GM18511 (cell line): ENCODE measurements at regions not wholly inside any gene's neighbourhood (a gene's known extent, or its start where the extent isn't known, plus 50 kb on each side); places are given as distances from the start of the nearest gene placed in this dataset.
"Not testable (repeated sequence)": the region's sequence is repeated elsewhere in the genome, so short reads cannot be mapped to it uniquely, and the experiment has no call there.

Experiments
- ATAC-seq: cut with Tn5 transposase; IDR thresholded peaks from one replicate; pipeline ENCODE4 v1.9.1; 2021; ENCODE audit warnings: mild to moderate bottlenecking, moderate library complexity; ENCODE audit not compliant: unreplicated experiment

DNA sequence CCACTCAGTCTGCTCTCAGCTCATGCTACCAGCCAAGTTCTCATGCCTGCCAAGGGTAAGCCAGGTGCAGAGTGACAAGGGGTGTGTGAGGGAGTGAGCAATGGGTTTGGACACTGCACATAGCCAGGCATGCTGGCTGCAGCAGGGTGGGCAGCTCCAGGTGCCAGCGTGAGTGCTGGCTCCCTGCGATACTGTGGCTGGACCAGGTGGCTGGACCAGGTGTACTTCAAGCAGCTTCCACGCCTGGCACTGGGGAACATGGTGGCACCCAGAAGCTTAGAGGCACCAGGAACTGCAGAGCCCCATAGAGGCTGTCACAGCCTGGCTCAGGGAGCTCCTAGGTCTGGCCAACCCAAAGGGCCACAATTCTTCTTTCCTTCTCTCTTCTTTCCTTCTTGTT, 234.9 kb upstream of the GIMD1 start:
- no peak for ATAC-seq

DNA sequence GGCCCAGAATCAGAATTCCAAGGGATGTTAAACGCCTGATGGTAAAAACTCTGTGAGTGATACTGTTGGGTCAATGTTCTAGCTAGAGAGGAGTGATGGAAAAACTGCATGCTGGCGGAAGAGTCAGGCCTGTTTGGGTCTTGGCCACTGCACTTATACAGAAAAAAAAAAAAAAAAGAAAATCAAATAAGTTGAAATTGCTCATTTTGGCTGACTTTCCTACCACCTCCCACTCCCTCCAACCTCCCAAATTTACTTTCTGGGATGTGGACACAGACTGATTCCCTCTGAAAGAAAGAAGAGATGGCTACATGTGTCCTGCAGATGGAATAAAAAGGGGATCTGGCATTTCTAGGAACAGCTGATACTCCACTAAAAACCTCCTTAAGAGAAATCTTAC, 234.1 kb upstream of the GIMD1 start:
- ATAC-seq, result no peak

DNA sequence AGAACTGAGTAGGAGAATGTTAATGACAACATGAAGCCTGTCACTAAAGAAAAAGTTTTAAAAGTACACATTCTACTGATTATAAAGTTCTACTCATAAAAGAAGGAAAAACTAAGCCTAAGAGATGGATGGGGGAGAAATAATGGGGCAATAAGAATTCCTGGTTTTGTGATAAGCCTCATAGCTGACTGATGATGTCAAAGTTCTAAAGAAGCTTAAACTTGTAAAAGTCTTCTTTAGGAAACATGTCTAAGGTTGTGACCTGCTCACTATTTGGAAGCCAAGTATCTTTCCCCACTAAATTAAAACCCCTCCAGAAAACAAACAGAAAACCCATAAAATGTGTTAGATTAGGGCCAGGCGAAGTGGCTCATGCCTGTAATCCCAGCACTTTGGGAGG, 232.9 kb upstream of the GIMD1 start:
- no peak for ATAC-seq

DNA sequence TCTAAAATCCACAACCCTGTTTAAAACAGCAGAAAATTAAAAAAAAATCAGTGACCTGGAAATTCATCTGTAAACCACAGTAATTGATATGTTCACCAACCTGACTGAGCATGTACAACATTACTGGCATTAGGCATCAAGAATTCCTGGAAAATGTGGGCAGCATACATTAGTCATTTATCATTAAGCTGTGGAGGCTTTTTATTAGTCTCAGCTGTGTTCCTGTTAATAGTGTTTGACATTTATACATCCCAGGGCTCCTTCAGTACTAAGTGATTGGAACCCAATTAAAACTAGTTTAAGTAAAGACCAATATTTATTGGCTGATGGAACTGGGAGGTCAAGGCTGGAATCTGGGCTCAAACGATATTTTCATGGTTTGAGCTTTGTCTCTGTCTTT, 227.3 kb upstream of the GIMD1 start:
- ATAC-seq, result no peak

DNA sequence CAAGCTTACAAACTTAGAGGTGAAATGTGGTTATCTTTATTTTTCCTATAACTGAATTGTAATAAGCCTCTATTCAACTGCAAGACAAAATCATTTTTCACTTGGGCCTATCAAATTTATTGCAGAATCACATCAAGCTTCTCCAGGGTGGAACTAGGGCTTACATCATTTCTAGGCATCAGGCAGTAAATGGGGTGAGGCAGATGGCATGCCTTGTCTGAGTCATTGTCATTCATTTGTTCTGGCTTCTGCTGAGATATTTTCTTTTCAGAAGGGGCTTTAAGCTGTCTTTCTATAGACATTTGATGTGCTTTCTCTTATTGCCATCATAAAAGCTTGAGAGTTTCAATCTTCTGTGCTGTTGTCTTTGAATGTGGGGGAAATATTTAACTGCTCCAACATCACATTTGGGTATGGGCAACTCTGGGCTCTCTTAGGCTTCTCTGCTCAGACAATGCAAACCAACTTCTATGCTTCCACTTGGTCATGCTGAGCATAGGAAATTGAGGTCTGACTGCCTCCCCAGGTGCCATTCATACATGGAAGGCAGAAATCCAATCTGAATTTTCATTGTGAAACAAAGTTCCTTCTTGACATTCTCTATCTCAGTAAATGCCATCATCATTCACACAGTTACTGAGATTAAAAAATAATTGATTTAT, 225.8 kb upstream of the GIMD1 start:
- no peak for ATAC-seq

DNA sequence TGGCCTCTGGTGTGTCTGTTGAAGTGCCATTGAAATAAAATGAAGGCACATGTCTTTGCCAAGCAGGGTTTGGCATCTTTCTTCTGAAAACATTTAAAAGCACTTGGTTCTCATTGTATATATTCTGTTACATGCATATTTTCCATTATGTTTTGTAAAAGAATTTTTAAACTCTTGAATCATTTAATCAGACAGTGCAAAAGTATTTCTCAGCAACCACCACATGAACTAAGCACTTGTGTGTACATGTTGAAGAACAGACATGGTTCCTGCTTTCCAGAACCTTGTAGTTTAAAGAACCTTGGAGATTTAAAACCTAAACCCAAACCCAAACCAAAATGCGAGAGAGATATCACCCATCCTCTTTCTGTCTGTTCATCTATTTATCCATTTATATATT, 220.3 kb upstream of the GIMD1 start:
- ATAC-seq, result no peak

DNA sequence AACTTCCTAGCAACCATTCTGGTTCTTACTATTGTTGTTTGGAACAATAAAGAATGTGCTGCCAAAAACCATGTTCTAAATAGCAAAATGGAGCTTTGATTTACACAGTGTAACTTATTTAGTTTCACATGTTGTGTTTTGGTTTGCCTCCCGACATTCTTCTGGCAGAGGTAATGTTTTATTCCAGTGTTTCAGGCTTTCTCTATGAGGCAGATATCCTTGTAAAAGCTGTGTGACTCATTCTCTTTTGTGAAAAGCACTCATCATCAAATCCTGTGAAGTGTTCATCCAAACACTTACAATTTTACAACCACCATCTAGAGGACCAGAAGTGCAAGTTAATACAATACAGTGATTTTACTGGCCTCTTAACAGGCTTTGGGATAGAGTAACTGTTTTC, 219.0 kb upstream of the GIMD1 start:
- ATAC-seq, result no peak

DNA sequence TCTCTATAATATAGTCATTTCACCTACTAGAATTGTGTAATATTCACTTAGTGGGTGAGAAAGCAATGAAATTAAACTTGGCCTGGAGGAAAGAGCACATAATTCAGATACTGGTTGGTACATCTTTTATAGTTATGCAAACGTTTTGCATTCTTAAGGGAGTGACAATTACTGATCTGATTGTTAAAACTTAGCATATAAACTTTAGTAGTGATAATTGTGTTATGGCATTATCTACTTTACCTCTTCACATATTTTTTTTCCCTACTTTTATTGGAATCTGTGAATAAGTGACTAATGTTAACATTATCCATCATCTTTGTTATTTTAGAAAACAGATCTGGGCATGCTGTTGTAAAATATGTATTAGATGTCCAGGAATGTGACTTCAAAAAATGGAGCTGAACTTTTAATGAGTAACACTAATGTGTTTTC, 217.4 kb upstream of the GIMD1 start:
- ATAC-seq, result no peak

DNA sequence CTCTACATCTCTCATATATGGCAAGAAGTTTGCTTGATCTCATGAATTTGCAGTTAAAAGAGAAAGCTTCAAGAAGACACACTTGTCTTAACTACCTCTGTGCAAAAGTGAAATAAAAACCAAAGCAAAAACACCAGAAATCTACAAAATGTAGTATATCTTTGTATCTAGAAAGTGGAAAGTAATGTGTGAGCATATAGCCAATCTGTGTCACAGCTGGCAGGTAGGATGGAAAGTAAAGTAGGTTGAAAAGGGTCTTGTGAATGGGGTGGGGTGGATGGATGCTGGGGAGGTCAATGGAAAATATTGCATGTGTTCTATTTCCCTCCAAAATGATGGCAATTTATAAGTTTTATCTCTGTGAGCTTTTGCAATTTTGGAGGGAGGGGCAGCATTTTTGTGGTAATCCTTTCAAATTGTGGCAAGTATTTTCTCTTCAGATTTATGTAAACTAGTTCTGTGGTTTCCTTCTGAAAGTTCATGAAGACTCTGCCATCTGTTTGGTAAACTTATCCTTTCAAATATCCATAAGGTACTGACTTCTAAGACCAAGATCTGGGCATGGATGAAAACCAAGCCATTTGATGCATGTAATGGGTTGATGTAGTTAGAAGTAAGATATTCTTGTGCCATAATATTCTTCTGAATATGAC, 215.9 kb upstream of the GIMD1 start:
- no peak for ATAC-seq

DNA sequence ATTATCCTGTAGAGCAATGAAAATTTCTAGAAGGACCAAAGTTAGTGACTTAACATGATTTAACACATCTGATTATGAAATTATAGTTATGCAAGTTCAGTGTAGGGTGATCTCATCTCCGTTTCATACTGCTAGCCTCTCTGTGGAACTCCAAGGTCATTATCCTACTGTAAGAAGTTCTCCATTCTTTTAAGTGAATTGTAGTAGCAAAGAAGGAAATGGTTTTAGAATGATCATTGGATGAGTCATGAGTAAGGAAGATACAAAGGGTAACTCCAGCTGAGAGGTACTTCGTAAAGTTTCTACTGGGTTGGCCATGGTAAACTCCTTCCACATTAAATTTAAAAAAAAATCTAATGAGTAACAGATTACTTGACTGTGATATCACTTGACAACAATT, 215.0 kb upstream of the GIMD1 start:
- no peak for ATAC-seq

DNA sequence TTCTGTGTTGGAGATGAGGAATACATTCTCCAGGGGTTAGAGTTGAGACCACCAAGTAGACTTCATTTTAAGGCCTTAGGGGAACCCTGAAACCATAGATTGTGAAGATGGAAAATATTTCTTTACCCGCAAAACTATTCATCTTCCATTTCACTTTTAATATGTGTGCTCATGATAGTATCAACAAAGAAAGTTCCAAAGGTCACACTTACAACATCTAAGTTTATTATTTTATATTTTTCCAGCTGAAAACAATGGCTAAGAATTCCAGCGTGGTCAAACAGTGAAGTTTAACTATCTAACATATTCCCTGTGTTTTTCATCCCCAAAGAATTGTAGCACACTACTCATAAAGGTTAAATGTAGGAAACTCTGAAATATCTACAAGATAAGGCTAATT, 214.5 kb upstream of the GIMD1 start:
- ATAC-seq, result no peak

DNA sequence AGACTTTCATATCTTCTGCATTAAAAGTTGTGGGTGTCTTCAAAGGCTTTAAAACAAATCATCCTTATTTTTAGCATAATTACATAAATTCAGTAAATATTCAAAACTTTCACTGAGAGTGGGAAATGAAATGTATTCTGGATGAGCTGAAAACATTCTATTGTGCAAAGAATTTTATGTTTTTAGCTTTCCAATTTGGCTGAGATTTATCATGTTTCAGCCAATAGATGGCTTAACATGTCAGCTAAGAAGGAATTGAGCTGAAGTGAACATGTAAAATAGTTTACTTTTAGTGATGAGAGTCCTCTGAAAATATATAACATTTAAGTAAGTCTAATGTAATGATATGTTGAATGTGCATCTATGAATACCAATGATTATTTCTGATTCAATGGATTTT, 213.5 kb upstream of the GIMD1 start:
- no peak for ATAC-seq

DNA sequence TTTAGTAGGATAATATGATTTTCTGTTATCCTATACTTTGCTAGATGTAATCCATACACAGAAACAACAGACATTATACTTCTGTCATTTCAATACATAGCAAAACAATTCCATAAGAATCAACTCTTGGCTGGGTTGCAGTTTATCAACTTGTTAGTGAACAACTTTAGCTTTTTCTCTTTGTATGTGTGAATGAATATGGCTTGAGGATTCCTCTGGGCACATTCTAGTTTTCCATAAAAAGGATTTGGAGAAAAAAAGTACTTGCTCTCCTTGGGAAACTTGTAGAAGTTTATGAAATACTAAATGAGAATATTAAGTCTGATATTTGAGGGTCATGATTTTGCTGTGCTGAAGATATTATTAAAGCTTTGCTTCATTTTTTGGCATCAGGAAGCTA, 210.7 kb upstream of the GIMD1 start:
- ATAC-seq, result no peak

DNA sequence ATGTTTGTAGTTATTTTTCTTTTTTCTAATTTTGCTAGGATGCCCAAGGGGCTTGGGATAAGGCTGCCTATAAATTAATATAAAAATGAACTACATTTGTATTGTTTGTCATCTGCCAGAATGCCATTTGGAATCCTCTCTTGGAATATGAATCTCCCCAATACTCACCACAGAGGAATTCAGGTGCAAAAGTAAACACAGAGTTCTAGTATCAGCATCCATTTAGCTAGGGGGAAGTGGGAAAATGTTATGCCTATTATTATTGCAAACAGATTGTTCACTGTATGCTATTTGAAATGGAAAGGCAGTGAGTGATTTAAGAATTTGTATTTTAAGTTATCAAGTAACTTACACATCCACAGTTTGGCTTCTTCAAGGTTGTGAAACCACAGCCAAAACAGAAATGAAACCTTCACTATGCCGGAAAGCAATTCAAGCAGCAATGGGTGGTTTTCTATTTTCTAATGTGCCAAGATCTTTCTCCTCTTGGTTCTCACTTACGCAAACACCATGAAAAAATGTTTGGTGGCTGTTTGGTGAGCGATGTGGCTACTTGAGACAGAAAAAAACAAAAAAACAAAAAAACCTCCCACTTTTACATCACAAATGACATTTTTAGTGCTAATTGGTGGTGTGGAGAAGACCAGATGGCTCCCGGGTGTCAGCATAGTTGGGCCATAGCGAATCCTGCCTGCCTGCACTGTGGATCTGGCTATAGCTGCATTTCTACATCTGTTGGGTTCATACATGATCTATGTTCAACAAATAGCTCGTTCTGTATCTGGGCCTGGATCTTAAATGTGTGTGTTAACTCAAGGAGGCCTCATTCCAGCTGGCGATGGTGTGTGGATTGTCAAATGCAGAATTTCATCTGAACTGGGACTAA, 200.8 kb upstream of the GIMD1 start:
- no peak for ATAC-seq

DNA sequence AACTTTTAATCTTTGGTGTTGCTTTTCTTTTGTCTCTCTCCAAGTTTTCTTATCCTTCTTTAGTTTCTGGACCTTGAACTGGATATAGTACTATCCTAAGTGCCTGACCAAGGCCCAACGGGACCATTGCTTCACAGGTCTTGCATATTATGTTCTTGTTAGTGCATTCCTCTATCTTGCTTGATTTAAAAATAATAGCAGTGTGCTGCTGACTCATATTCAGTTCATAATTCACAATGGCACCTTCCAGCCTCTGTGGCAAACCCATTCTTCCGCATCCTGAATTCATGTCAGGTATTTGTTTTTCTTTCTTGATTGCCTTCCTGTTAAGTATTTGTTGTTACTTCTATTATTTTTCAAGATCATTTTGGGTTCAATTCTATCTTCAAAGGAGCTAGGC, 197.1 kb upstream of the GIMD1 start:
- no peak for ATAC-seq

DNA sequence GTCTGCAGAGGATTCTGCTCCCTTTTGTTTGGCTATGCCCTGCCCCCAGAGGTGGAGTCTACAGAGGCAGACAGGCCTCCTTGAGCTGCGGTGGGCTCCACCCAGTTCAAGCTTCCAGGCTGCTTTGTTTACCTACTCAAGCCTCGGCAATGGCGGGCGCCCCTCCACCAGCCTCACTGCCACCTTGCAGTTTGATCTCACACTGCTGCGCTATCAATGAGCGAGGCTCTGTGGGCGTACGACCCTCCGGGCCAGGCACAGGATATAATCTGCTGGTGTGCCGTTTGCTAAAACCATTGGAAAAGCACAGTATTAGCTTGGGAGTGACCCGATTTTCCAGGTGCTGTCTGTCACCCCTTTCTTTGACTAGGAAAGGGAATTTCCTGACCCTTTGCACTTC, 195.1 kb upstream of the GIMD1 start:
- ATAC-seq, result not testable (repeated sequence)

DNA sequence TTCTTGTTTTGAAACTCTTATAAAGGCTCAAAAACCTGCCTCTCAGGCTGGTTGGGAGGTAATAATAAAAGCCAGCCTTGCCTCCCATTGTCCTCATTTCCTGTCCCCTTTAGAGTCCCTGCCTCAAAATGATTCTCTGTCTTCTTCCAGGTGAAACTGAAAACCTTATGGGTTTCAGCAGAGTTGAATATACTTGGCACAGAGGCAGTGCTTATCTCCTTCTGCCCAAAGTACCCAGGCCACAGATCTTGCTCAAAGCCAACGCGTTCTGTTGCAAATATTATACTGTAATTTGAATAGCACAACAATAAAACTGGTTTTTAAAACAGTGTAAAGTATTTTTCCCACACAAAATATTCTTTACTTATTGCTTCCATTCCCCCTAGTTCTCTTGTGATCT, 183.1 kb upstream of the GIMD1 start:
- ATAC-seq, result no peak

DNA sequence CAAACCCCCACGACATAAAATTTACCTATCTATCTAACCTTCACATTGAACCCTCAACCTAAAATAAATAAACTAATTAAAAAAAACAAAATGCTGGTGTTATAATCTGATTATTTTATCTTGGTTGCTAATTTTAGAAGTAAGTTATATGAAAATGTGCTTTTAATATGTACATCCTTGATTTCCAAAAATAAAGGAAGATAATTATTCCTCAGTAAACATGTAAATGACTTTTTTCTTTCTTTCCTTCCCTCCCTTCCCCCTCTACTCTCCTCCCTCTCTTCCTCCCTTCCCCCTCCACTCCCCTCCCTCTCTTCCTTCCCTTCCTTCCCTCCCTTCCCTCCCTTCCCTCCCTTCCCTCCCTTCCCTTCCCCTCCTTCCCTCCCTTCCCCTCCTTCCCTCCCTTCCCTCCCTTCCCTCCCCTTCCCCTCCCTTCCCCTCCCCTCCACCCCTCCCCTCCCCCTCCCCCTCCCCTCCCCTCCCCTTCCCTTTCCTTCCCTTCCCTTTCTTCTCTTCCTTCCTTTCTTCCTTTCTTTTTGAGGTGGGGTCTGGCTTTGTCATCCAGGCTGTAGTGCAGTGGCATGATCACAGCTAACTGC, 180.0 kb upstream of the GIMD1 start:
- ATAC-seq, result no peak

DNA sequence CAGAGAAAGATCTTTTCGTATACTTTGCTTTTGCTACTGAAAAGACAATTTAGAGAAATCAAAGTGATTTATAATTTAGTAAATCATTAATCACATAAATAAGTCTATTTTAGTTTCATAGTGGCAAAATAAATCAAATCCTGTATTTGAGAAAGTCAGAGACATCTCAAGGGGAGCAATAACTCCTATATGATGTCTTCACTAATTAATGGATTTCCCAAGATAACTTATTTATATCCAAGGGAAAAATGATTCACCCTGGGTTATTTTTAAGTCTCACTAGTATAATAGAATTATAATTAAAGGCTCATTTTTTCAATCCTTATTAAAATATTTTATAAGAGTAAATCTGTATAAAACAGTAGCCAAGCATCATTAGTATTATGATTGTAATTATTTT, 177.8 kb upstream of the GIMD1 start:
- ATAC-seq, result no peak

DNA sequence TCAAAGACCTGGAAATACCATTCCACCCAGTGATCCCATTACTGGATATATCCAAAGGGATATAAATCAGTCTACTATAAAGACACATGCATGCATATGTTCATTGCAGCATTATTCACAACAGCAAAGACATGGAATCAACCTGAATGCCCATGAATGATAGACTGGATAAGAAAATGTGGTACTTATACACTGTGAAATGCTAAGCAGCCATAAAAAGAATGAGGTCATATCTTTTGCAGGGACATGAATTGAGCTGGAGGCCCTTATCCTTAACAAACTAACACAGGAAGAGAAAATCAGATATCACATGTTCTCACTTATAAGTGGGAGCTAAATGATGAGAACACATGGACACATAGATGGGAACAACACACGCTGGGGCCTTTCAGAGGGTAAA, 174.0 kb upstream of the GIMD1 start:
- not testable (repeated sequence) for ATAC-seq

DNA sequence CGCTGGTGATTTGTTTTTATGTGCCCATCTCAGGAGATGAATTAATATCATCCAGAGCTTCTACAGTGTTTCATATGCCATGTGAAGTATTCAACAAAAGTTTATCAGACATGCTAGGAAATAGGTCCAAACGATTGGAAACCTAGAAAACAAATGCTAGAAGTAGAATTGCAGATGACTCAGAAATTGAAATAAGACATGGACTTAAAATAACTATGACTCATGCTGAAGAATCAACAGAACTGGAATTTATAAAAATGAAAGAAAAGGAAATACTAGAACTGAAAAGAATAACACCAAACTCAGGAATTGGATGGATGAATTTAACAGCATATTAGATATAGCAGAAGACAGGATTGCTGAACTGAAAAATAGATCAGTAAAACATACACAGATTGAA, 172.7 kb upstream of the GIMD1 start:
- no peak for ATAC-seq

DNA sequence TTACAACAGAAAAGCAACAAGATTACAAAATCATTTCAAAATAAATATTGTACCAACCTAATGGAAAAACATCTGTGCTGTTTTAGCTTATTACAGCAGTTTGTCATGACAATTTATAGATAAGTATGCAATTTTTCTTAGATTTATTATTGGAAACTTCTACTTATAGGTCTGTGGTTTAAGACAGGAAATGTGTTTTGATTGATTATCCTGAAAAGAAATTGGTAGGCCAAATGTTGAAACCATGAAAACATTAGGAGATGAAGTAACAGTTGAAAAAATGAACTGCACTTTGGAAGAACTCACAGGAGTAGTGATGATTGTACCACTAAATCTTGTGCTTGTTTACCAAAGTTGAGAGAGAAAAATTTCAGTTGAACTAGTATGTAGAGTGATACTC, 162.2 kb upstream of the GIMD1 start:
- no peak for ATAC-seq
